ENCODE measurements at regions not wholly inside any gene's neighbourhood (a gene's known extent, or its start where the extent isn't known, plus 50 kb on each side); places are given as distances from the start of the nearest gene placed in this dataset.

DNA sequence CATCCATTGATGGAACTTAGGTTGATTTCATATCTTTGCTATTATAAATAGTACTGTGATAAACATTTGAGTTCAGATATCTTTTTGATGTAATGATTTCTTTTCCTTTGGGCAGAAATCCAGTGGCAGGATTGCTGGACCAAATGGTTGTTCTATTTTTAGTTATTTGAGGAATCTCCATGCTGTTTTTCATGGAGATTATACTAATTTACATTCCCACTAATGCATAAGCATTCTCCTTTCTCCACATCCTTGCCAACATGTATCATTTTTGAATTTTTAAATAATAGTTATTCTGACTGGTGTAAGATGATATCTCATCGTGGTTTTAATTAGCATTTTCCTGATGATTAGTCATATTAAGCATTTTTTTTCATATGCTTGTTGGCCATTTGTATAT is 144.0 kb upstream of the SUCLG2 start:
- DNase-seq (ENCODE audit: low read depth in 2 of 2): no peak

DNA sequence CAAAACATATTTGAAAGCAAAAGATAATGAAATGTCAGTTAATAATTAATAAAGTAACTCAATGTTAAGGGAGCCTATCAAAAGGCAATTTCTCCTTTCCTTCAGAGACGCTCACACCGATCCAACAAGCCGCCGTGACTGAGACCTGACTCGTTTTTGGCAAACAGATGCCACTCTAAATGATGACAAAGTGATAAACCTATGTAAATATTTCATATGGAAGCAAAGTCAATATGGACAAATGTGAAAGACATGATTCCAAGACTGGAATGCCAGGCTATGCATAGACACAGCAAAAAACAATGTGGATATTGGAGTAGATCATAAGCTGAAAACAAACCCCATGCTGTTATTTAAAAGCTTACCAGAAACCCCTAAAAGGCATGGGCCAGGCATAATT is 137.2 kb upstream of the SUCLG2 start:
- no peak for DNase-seq (ENCODE audit: low read depth in 2 of 2)

DNA sequence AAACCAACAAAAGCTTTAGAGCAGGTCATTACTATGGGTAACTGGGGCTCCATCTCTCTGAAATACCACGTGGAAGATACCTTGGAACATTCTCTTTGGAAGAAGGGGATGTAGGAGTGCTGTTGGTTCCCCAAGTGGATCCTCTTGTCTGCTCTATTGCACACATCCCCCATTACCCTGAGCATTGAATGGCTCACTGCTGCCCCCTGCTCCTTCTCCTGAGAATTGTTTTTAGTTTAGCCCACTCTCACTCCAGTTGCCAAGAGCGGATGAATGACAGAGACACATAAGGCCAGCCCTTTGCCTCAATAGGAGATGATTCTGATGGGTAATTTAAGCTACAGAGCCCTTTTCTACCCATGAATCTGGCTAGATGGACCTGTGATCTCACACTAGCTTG is 135.6 kb upstream of the SUCLG2 start:
- DNase-seq (ENCODE audit: low read depth in 2 of 2): peak; percentile 13 to 25

DNA sequence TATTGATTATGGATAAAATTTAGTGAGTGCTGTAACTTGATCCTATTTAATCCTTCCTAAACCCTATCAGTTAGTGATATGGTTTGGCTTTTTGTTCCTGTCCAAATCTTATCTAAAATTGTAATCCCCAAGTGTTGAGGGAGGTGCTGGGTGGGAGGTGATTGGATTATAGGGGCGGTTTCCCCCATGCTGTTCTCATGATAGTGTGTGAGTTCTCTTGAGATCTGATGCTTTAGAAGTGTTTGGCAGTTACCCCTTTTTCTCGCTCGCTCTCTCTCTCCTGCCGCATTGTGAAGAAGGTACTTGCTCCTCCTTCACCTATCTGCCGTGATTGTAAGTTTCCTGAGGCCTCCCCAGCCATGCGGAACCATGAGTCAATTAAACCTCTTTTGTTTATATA is 134.0 kb upstream of the SUCLG2 start:
- no peak for DNase-seq (ENCODE audit: low read depth in 2 of 2)

DNA sequence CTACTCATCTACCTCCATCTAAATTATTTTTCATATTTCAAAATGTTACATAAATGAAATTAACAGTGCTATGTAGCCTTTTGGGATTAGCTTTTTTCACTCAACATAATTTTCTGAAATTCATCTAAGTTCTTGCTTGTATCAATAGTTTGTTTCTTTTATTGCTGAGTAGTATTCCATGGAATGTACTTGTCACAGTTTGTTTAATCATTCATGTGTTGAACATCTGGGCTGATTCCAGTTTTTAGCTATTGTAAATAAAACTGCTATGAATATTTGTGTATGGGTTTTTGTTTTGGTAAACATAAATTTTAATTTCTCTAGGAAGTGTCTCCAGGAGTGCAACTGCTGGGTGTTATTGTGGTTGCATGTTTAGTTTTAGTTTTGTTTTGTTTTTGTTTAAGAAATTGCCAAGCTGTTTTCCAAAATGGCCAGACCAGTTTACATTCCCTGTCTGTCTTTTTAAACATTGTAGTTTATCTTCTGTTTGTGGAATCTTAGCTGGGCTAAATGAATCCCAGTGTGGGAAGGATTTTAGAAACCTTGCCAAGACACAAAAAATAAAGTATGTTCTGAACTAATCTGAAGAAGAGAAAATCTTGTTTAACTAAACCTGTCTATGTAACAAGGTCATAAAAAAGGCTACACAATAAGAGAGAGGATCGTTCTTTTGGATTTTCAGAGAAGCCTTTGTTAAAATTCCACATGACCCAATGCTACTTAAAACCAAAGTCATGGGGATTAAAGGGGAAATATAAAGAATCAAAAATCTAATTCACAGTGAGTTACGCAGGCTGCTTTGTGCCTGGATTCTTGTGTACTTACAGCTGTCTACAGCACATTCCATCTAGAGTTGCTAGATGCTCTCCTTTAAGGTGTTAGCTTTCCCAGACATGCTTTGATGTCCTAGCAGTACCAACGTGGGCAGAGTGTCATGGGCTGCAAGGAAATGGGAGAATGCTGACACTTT is 129.2 kb upstream of the SUCLG2 start:
- no peak for DNase-seq (ENCODE audit: low read depth in 2 of 2)

DNA sequence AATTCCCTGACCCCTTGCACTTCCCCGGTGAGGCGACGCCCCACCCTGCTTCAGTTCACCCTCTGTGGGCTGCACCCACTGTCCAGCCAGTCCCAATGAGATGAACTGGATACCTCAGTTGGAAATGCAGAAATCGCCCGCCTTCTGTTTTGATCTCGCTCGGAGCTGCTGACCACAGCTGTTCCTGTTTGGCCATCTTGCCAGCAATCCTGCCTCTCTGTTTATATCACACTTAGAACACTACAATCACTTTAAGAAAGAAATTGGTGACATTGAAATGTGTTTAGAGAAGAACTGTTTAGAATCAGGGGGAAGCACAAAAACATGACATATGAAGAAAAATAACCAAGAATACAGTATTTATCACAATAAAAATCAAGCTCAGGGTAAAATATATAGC is 127.5 kb upstream of the SUCLG2 start:
- DNase-seq (ENCODE audit: low read depth in 2 of 2): no peak

DNA sequence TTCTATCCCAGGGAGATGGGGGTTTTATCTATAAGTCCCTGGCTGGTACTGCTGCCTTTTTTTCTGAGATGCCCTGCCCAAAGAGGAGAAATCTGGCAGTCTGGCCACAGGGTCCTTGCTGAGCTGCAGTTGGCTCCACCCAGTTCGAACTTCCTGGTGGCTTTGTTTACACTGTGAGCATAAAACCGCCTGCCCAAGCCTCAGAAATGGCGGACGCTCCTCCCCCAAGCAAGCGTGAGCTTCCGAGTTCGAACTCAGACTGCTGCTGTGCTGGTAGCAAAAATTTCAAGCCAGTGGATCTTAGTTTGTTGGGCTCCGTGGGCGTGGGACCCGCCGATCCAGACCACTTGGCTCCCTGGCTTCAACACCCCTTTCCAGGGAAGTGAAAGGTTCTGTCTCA is 126.8 kb upstream of the SUCLG2 start:
- DNase-seq (ENCODE audit: low read depth in 2 of 2): no peak

DNA sequence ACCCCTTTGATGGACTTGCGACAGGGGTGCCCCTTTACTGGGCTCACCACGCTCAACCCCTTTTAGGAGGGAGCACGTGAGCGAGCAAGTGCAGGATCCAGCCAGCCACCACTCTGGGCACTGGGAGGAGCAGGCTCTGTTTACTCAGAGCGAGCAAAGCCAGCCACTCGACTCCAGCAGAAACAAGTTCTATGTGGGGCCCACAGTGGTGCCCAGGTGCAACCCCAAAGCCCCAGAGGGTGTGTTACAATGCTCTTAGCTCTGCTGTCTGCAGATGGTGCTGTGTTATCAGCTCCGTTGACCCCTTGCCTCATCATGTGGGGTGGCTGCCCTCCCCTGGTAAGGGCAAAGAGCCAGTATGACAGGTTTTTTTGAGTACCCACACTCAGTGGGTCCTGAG is 120.3 kb upstream of the SUCLG2 start:
- no peak for DNase-seq (ENCODE audit: low read depth in 2 of 2)

DNA sequence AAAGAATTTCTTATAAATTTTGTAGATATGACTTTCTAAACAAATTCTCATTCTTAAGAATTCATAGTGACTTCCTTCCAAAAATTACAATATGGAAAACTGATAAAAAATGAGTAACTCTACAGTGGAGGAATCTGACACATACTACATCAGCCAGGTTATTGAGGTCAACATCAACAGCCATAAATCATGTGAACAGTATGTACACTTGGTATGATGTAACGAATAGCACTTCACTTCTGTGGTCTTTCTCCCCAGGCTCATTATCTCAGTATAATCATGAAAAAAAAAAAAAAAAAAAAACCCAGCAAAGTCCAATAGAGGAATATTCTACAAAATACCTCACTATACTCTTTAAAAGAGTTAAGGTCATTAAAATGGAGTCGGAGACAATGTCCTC is 111.2 kb upstream of the SUCLG2 start:
- DNase-seq (ENCODE audit: low read depth in 2 of 2): no peak

DNA sequence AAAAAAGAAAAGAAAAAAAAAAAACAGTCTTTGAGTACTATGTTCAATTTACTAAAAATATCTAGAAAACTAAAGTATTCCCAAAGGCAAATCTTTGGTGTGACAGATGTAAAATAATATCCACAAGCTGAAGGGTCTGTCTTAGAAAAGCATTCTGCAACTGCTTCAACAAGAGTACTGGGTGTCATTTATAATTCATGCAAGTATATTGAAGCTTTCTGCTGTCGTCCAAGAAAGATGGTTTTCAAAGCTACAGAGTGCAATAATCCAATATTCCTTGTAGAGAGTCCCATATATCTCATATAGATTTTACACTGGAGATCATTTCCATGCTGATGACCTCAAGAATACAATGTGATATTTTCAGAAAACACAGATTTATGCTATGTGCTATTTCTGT is 90.9 kb upstream of the SUCLG2 start:
- no peak for DNase-seq (ENCODE audit: low read depth in 2 of 2)

DNA sequence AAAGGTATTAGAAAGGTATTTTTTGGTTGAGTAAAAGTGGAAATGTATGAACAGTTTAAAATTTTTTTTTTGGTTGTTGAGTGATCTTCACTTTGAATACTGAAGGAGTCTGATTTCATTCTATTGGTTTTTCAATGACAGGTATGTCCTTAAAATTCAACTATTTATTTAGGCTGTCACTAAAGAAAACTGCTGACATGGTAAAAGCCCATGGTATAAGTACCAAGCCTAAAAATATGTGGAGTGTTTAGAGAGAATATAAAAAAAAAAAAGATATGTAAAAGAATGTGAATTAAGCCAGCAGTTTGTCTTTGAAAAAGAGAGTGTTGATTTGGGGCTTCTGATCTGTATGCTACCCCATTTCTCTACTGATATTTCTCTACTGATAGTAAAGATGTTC is 90.3 kb upstream of the SUCLG2 start:
- no peak for DNase-seq (ENCODE audit: low read depth in 2 of 2)

DNA sequence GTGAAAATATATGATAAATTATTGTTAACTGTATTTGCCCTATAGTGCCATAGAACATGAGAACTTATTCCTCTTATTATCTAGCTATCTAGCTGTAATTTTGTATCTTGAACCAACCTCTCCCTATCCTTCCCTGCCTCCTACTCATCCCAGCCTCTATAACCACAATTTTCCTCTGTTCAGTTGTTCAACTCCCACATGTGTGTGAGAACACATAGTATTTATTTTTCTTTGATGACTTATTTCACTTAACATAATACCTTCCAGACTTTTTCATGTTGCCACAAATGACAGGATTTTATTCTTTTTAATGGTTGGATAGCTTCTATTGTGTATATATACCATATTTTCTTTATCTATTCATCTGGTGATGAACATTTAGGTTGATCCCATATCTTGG is 85.4 kb upstream of the SUCLG2 start:
- DNase-seq (ENCODE audit: low read depth in 2 of 2): no peak

DNA sequence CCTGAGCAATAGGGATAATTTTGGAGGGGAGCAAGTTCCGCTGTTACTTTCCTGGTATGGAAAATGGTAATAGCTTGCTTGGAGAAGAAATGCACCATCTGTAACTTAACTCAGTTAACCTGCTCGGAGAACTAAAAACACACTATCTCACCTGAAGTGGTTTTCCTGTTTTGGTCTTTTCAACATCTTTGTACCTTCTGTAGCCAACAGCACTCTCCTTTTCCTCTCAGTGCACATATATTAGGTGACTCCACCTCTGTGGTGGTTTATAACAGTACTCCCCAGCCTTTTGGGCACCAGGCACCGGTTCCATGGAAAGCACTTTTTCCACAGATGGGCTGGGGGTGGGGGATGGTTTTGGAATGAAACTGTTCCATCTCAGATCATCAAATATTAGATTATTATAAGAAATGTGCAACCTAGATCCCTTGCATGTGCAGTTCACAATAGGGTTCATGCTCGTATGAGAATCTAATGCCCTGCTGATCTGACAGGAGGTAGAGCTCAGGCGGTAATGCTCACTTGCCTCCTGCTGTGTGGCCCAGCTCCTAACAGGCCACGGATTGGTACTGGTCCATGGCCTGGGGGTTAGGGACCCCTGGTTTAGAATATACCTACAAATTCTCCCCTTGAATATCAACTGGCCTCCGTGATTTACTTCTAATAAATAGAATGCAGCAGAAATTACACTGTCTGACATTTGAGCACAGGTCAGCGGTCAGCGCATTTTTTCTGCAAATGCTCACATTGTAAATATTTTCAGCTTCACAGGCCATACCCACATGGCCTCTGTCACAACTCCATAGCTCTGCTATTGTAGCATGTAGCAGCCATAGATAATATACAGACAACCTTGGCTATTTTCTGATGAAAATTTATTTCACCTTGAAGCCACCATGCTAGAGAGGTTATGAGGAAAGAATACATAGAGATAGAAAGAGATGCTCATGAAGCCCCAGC is 83.8 kb upstream of the SUCLG2 start:
- no peak for DNase-seq (ENCODE audit: low read depth in 2 of 2)

DNA sequence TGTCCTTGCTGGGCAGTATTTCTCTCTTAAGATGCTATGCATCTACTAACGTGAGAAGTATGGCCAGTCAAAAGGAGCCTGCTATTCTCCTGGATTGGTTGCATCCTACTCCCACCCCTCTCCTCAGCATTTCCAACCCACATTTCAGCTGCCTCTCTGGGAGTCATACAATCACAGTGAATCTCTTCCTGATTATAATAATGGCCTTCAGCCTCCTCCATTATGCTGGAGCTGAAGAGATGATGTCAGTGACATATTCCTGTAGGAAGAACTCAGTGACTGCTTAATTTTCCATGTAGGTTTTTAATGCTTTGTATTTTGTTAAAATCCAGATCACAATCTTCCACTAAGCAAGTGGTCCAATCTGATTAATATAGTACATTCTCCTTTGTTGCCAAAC is 82.7 kb upstream of the SUCLG2 start:
- no peak for DNase-seq (ENCODE audit: low read depth in 2 of 2)

DNA sequence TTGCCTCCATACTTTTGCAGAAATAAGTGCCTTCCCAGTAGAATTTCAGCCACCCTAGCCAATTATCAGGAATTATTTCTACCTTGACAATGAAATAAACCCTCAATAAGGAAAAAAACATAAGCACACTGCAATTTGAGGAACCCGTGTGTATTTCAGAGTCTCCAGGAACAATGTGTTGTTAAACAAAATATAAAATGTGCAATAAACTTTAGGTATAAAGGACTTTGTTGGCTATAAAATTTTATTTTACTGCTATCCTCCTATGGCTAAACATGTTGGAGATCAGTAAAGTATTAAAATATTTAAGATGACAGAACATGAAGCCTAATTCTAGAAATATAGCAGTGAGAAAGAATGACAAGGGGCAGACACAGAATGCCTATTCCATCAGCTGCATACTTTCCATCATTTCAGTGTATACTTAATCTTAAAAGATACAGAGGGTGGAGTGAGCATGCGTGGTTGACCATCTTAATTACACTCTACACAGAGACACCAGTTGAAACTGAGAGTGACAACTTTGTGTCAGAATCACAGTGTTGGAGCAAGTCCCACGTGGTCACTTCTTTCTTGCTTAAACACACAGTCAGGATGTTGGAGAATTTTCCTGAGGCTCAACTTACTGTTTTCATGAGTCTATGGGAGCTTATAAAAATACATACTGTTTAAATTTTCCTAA is 79.0 kb upstream of the SUCLG2 start:
- no peak for DNase-seq (ENCODE audit: low read depth in 2 of 2)

DNA sequence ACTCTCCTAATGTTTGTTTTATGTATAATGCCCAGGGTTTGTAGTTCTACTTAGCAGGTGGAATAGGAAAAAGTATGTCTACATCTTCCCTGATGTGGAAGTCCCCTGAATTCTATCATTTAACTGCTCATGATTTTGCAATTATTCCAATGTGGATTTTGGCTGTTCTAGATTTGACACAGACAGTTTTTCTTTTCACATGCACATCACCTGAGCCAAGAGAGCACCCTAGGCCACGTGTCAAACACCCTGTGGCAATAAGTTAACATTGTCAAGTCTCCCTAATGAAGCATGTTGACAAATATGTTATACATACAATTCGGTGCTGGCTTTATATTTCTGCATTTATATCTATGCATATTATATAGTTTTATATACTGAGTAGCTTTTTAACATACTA is 70.0 kb upstream of the SUCLG2 start:
- DNase-seq (ENCODE audit: low read depth in 2 of 2): no peak

DNA sequence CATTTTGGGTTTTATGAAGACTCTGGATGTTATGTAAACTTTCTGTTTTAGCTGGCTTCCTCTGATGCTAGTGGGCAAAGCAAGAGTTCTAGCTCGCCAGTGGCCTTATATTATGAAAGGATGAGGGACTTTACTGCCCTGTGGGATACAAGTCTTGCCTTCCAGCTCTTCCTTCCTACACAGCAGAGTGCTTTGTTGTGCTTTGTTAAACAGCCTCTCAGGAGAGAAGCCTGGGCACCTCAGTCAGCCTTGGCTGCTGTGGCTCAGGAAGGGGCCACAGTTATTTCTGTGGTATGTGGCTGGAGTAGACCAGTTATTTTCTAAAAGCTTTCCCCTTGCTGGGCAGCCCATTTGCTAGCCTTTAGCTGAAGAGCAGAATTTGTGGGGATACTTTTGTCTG is 69.5 kb upstream of the SUCLG2 start:
- DNase-seq (ENCODE audit: low read depth in 2 of 2): no peak

DNA sequence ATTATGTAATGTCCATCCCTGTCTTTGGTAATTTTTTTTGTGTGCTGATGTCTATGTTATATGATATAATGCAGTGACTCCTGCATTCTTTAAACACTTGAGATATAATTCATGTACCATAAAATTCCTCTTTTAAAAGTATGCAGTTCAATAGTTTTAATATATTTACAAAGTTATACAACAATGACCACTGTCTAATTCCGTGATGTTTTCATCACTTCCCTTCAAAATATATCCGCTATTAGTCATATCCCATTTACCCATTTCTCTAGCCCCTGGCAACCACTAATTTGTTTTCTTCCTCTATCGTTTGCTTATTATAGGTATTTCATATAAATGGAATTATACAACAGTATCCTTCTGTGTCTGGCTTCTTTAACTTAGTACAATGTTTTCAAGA is 64.9 kb upstream of the SUCLG2 start:
- no peak for DNase-seq (ENCODE audit: low read depth in 2 of 2)

DNA sequence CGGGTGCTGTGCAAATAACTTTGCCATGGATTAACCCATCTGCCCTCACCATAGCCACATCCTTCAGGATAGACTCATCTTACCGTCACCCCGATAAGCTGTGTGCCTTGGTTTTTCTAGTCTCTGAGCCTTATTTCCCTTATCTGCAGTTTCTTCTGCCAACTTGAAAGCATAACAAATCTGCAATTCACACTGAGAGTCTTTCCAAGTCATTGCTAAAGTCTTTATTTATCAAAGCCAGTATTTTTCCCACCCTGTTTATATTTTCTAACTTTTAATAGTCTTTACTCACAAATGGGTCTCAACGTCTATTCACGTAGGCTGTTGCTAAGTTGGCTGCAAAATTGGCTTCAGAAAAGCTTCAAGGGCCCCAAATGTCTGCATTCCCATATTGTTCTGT is 61.6 kb upstream of the SUCLG2 start:
- DNase-seq (ENCODE audit: low read depth in 2 of 2): no peak

DNA sequence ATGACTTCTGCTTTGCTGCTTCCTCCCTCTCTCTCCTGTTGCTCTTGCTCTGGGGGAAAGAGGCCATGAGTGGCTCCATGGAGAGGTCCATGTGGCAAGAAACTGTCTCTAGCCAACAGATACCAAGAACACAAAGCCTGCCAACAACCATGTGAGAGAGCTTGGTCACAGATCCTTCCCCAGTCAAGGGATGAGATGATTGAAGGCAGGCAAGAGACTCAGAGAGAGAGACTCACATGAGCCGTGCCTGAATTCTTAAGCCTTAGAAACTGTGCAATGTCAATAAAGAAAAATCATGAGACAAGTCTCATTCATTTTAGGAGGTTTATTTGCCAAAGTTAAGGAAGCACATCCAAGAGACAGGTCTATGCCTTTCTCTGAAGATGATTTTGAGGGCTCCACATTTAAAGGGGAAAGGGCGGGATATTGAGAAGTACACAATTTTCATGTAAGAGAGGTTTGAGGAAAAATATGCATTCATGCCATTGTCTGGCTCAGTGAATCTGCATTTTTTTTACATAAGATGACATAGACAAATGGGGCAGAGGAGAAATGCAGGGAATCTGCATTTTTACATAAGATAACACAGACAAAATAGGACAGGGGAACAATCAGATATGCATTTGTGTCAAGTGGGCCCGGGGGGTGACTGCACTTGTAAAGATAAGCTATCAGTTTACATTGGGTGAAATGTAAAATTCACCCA is 59.5 kb upstream of the SUCLG2 start:
- DNase-seq (ENCODE audit: low read depth in 2 of 2): no peak

DNA sequence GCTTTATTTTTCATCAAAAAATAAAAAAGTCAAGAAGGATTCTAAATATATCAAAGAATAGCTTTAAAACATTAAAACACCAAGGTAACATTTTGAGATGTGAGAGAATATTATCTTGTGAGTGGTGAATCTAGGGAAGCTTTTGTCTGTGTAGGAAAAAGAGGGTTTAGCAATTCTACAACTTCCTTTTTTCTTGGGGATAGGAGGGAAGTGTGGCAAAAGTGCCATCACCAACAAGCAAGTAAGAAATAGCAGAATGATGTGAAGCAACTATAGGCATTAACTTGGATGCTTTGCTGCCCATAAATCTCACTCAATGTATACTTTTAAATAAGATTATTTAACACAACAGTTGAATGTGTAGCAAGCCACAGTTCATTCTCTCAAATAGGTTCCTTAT is 57.8 kb upstream of the SUCLG2 start:
- DNase-seq (ENCODE audit: low read depth in 2 of 2): no peak

DNA sequence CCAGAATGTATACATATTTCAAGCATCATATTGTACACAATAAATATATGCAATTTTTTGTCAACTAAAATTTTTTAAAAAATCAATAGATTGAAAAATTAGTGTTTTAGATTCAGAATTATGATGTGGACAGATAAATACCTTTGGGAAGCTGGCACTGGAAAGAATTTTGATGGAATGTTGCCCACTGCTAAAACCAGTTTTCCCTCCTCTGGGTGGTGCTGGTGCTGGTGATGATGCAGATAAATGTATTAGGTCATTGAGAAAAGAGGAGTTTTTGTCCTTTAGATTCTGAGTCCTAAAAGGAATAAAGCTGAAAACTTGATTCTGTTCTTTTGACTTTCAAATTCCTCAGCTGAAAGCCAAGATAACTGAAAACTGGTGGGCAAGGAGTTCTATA is 56.0 kb upstream of the SUCLG2 start:
- DNase-seq (ENCODE audit: low read depth in 2 of 2): no peak
